ENCODE measurements at regions not wholly inside any gene's neighbourhood (a gene's known extent, or its start where the extent isn't known, plus 50 kb on each side); places are given as distances from the start of the nearest gene placed in this dataset.

DNA sequence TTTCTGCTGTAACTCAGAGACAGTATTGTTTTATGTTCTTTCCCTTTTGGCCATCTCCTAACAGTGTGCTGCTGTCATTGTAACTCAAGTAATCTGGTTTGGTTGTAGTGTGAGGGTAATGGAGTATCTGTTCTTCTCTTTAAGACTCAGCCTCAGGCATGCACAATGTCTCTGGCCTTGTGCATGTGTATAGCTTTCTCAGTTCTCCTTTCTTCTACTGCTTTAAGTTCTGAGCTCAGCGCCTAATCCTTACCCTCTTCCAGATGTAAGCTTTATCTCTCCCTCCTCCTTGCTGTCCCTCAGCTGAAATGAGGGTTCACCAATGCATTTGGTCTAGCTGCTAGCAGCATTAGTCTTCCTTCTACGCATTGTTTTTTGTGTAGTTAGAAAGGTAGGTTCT, 1420.4 kb upstream of the PRMT6 start:
- H3K4me3 ChIP-seq (replicated peaks in 1 of 2; ENCODE audit: low read depth in 2 of 2, low read length in 2 of 2) = no peak overlapping the region
- TF ChIP-seq, protein P1, sequence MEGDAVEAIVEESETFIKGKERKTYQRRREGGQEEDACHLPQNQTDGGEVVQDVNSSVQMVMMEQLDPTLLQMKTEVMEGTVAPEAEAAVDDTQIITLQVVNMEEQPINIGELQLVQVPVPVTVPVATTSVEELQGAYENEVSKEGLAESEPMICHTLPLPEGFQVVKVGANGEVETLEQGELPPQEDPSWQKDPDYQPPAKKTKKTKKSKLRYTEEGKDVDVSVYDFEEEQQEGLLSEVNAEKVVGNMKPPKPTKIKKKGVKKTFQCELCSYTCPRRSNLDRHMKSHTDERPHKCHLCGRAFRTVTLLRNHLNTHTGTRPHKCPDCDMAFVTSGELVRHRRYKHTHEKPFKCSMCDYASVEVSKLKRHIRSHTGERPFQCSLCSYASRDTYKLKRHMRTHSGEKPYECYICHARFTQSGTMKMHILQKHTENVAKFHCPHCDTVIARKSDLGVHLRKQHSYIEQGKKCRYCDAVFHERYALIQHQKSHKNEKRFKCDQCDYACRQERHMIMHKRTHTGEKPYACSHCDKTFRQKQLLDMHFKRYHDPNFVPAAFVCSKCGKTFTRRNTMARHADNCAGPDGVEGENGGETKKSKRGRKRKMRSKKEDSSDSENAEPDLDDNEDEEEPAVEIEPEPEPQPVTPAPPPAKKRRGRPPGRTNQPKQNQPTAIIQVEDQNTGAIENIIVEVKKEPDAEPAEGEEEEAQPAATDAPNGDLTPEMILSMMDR (IDR thresholded peaks at IDR 0.05; ENCODE audit: low read depth, low read length) = no peak
- DNase-seq (ENCODE audit: low read depth in 2 of 2) = no peak

DNA sequence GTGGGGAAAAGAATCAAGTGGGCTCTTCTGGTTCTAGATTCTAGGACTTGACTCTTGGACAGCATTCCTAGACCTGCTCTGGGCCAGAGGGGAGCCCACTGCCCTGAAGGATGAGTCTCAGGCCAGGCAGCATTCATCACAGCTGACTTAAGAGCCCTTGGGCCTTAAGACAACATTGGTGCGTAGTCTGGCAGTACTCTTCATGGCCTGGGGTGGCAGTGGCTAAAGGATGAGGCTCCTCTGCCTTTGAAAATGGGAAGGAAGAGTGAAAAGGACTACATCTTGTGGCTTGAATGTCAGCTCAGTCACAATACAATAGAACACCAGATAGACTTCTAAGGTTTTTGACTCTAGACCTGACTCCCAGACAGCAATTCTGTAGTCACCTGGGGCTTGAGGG, 1415.1 kb upstream of the PRMT6 start:
- DNase-seq (ENCODE audit: low read depth in 2 of 2) = no peak
- TF ChIP-seq, protein P1 (IDR thresholded peaks at IDR 0.05; ENCODE audit: low read depth, low read length) = no peak

DNA sequence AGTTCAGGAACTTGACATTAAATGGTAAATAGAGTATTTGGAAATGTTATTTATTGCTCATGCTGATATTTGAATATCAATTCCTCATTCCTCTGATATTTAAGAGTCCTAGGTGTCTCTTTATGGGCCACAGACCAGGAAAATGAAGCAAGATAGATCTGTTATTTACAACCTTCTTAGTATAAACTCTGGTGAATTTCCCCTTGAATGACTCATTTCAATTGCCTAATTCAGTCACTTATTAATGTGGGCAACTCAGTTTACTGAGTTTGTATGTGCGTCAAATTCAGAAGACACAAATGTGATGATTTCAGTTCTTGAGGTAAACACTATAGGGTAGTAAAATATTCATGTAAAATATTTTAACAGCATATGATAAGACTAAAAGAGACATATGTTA, 1404.4 kb upstream of the PRMT6 start:
- TF ChIP-seq, protein P1 (IDR thresholded peaks at IDR 0.05; ENCODE audit: low read depth, low read length) = no peak
- no peak for DNase-seq (ENCODE audit: low read depth in 2 of 2)
- H3K4me3 ChIP-seq (replicated peaks in 1 of 2; ENCODE audit: low read depth in 2 of 2, low read length in 2 of 2) = no peak overlapping the region

More for the DNA sequence above, 1415.1 kb upstream of the PRMT6 start:
- no peak overlapping the region for H3K4me3 ChIP-seq (replicated peaks in 1 of 2; ENCODE audit: low read depth in 2 of 2, low read length in 2 of 2)

DNA sequence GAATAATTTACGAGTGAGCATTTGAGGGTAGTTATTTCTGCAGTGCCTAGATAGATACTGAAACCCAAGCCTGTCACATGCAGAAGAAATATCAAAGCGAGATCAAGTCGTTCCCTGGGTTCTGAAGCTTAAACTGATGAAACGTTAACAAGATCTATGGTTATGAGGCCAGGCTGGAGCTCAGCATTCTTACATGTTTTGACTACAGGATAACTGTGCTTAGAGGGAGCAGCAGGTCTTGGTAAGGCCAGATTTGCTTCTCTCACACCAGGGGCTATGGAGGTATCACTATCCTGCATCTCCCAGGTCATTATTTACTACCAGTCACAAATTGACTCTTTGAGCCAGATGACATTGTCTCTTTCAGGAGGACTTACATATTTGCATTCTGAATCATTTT, 1401.4 kb upstream of the PRMT6 start:
- DNase-seq (ENCODE audit: low read depth in 2 of 2) = no peak
- TF ChIP-seq, protein P1 (IDR thresholded peaks at IDR 0.05; ENCODE audit: low read depth, low read length) = no peak

DNA sequence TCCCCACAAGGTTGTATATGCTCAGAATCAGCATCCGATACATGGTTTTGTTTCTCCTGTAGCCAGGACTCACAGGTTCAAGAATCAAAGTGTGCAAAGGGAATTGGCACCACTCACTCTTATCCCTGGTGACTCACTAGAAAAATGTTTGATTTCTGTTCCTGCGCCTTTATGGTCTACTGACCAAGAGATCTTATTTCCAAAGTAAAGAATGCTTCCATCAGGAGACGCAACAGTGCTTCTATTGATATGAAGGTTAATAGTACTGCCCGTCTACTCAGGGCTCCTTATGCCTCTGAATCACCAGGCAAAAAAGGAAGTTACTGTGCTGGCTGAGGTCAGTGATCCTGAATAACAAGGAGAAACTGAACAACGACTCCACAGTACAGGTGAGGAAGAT, 1392.0 kb upstream of the PRMT6 start:
- TF ChIP-seq, protein P1 (IDR thresholded peaks at IDR 0.05; ENCODE audit: low read depth, low read length) = no peak
- no peak for DNase-seq (ENCODE audit: low read depth in 2 of 2)
- H3K4me3 ChIP-seq (replicated peaks in 1 of 2; ENCODE audit: low read depth in 2 of 2, low read length in 2 of 2) = no peak overlapping the region

More for the DNA sequence above, 1401.4 kb upstream of the PRMT6 start:
- no peak overlapping the region for H3K4me3 ChIP-seq (replicated peaks in 1 of 2; ENCODE audit: low read depth in 2 of 2, low read length in 2 of 2)

DNA sequence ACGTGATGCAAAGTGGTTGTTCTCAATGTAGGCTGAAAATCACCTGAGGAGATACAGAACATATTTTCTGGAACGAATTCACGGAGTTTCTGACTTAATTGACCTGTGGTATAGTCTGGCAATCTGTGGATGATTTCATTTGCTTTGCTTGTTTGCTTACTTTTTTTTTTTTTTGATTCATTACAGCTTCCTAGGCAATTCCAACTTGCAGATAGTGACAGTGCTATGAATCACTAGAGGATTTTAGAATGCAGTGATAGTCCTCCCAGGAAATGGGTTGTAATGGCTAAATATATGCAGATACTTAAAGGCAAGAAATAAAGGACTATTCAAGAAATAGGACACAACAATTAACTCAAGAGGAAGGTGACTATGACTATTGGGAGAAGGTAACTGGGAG, 1378.1 kb upstream of the PRMT6 start:
- H3K4me3 ChIP-seq (replicated peaks in 1 of 2; ENCODE audit: low read depth in 2 of 2, low read length in 2 of 2) = no peak overlapping the region
- TF ChIP-seq, protein P1 (IDR thresholded peaks at IDR 0.05; ENCODE audit: low read depth, low read length) = no peak
- DNase-seq (ENCODE audit: low read depth in 2 of 2) = no peak

DNA sequence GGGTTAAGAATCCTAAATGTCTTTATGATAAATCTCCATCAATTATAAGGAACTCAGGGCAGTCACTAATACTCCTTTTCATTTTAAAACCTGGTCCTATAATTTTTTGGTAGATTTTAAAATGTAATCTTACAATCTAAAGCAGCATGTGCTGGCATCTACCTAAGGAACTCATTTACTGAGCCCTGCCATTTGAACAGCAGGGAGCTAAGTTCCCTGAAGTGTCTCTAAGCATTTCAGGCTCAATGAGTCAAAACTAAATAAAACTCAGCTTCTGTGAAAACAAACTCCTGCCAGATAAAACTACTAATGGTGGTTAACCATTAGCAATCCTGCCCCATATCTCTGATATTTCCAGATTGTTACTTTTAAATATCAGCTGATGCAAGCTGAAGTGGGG, 1371.8 kb upstream of the PRMT6 start:
- H3K4me3 ChIP-seq (replicated peaks in 1 of 2; ENCODE audit: low read depth in 2 of 2, low read length in 2 of 2) = no peak overlapping the region
- no peak for DNase-seq (ENCODE audit: low read depth in 2 of 2)
- TF ChIP-seq, protein P1 (IDR thresholded peaks at IDR 0.05; ENCODE audit: low read depth, low read length) = no peak

Measured in cardiac fibroblast (primary cell).